NOMO-1 (cell line): ENCODE measurements at regions not wholly inside any gene's neighbourhood (a gene's known extent, or its start where the extent isn't known, plus 50 kb on each side); places are given as distances from the start of the nearest gene placed in this dataset.

Source experiments
- DNase-seq, 2 experiments: peaks; one replicate each; lab custom pipeline; 2025; ENCODE audit not compliant: unreplicated experiment in 2 of 2; lab: John Stamatoyannopoulos, UW

GRCh38 chr12:53803194-53803593 lies 51.4 kb upstream of the CISTR start:
- no peak for DNase-seq

- DNase-seq = no peak
Observed at GRCh38 chr12:53803703-53804102, 51.9 kb upstream of the CISTR start.

- DNase-seq = no peak
Observed at GRCh38 chr12:53804429-53804828, 52.6 kb upstream of the CISTR start.

- no peak for DNase-seq
Observed at GRCh38 chr12:53805067-53805466, 53.3 kb upstream of the CISTR start.

- no peak for DNase-seq
Observed at GRCh38 chr12:53805791-53806190, 54.0 kb upstream of the CISTR start.

GRCh38 chr12:53806721-53807120 lies 54.9 kb upstream of the CISTR start:
- DNase-seq = no peak

- no peak for DNase-seq
Observed at GRCh38 chr12:53807322-53807860, 55.6 kb upstream of the CISTR start.

- DNase-seq = no peak
Observed at GRCh38 chr12:53808023-53808705, 56.4 kb upstream of the CISTR start.

GRCh38 chr12:53809005-53809404 lies 57.2 kb upstream of the CISTR start:
- no peak for DNase-seq

- DNase-seq = no peak
Observed at GRCh38 chr12:53810950-53811349, 59.2 kb upstream of the CISTR start.

- DNase-seq = no peak
Observed at GRCh38 chr12:53811606-53812005, 59.8 kb upstream of the CISTR start.

- no peak for DNase-seq
Observed at GRCh38 chr12:53816360-53817020, 64.7 kb upstream of the CISTR start.

GRCh38 chr12:53817021-53817389 lies 65.2 kb upstream of the CISTR start:
- DNase-seq = no peak

GRCh38 chr12:53820514-53821306 lies 68.9 kb upstream of the CISTR start:
- DNase-seq = no peak

GRCh38 chr12:53824001-53824712 lies 72.4 kb upstream of the CISTR start:
- peak; percentile 81 to 82 for DNase-seq

- DNase-seq = no peak
Observed at GRCh38 chr12:53825246-53826081, 73.7 kb upstream of the CISTR start.

- no peak for DNase-seq
Observed at GRCh38 chr12:53827306-53827705, 75.5 kb upstream of the CISTR start.

- no peak for DNase-seq
Observed at GRCh38 chr12:53828598-53828997, 76.8 kb upstream of the CISTR start.

- no peak for DNase-seq
Observed at GRCh38 chr12:53829130-53829819, 77.5 kb upstream of the CISTR start.
